Left renal cortex interstitium (tissue), 4 donors: ENCODE measurements at regions not wholly inside any gene's neighbourhood (a gene's known extent, or its start where the extent isn't known, plus 50 kb on each side); places are given as distances from the start of the nearest gene placed in this dataset.

Experiments
- DNase-seq, 4 donors: peaks; one replicate each; pipeline ENCODE4 v3.0.0-alpha.2; 2013; ENCODE audit warnings: low read depth in 4 of 4, low spot score in 2 of 4, missing footprints in 1 of 4

DNA sequence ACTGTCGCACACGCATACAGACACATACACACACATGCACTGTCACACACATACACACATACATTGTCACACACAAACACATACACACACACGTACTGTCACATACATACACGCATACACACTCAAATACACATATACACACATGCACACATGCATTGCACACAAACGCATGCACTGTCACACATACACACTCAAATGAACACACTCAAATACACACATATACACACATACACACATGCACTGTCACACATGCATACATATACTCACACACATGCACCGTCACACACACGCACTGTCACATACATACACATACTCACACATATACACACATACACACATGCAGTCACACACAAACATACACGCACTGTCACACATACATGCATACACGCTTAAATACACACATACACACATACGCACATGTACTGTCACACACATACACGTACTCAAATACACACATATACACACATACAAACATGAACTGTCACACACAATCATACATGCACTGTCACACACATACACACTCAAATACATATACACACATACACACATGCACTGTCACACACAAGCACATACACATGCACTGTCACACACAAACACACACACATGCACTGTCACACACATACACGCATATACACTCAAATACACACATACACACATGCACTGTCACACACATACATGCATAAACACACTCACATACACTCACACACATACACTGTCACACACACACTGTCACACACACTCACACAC lies 548.6 kb upstream of the BTBD3 start:
- no peak for DNase-seq

DNA sequence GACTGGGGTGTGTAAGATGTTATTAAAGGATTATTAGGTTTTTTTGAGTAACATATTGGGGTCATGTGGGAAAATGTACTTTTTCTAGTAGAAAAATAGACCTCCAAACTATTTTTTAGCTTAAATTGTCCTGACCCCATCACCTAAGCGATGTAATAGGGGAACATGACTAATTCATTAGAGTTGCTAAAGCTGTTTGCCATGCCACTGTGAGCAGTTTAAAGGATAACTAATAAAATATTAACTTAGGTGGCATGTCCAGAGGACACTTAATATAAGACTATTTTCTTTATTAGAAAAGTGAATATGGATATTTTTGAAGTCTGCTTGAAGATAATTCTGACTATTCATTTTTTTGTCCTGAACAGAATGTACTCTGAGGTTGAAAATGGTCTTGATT lies 545.9 kb upstream of the BTBD3 start:
- DNase-seq, result no peak

DNA sequence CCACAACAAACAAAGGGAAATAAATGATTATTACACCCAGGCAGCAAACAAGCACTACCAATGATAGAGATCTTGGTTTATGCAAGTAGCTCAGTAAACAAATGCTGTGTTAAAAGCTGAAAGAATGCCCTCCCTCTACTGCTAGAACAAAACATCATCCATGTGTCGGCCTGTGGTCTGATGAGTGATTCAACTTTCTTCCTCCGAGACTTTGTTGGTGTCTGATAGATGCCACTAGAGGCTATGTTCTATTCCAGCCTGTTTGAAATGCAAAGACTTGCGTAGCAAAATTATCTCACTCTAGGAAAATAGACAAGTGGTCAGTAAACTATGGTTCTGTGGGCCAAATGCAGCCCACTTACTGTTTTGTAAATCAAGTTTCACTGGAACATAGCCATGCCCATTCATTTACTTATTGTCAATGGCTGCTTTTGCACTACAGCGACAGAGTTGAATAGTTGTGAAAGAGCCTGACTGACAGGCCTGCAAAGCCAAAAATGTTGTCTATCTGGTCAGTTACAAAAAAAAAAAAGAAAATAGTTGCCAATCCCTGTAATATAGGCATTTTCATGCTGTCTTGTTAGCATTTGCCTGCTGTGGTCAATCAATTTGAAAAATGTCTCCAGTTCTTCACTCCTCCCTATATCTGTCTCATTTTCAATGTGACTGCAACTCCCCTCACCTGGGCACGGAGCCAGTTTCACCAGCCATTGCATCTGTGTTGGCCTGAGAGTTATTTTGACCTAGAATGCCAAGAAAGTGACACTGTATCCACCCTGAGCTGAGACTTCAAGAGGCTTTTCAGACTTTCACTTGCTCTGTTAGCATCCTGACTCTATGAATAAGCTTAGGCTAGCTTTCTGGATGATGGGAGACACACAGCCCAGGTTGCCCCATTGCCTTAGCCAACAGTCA lies 544.6 kb upstream of the BTBD3 start:
- DNase-seq, result peak in 3 of 4 donors; percentile 11 to 38 (median 32)

DNA sequence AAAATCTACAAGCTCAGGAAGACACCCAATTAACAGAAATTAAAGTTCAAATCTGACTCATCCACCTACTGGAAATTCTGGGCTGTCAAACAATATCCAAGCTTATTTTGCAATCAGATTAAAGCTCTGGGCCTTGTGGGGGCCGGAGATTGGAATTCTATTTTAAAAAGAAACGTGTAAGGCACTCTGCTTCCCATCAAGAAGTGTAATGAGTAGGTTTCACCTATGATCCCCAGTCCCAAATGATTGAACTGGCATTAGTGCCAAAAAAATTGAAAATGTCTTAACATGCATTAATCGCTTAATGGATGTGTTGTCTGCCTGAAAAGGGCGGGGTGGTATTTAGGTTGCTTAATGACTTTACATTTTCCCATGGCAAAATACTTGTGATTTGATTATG lies 542.4 kb upstream of the BTBD3 start:
- no peak for DNase-seq

DNA sequence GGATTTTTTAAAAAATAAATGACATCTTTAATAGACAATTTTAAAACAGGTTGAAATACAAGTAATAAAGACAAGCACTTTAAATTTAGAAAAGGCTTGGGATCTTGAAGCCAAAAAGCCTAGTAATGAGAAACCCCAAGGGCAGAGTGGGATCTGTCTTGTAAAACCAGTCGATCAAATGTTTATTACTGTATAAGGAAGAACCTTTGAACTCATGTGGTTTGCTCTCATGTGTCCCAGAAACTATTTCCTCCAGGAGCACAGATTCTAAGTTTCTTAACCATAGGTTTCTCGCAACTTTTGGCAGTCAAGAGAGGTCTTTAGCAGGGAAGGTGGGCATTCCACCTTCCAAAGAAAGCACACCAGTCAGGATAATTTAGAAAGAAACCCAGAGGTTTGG lies 541.7 kb upstream of the BTBD3 start:
- no peak for DNase-seq

DNA sequence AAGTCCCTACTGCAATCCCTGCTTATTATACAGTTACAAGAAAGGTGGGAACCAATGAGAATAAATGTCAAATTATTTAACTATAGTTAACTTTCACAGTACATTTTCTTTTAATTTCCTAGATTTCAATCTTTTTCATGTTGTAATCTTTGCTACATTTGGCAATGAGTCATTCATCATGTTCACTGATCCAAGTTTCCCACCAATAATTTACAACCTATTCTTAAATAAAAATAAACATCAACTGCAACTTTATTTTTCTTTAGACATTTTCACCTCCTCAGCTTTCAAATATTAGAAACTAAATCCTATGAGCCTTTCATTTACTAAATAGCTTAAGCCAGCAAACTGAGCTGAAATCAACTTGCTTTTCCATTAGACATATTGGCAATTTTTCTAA lies 541.3 kb upstream of the BTBD3 start:
- no peak for DNase-seq

DNA sequence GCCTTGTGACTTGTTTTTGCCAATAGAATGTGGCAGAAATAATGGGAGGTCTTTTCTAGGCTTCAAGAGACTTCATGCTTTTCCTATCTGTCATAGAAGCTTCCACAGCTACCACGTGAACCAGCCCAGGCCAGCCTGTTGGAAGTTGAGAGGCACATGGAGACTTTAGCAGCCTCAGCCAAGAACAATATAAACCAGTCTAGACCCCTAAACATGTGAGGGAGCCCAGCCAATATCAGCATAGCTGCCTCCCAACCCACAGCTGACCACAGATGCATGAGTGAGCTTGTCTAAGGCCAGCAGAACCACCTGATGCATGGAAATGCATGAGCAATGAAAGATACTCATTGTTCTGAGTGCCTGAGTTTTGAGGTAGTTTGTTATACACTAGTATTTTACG lies 540.7 kb upstream of the BTBD3 start:
- DNase-seq, result no peak

DNA sequence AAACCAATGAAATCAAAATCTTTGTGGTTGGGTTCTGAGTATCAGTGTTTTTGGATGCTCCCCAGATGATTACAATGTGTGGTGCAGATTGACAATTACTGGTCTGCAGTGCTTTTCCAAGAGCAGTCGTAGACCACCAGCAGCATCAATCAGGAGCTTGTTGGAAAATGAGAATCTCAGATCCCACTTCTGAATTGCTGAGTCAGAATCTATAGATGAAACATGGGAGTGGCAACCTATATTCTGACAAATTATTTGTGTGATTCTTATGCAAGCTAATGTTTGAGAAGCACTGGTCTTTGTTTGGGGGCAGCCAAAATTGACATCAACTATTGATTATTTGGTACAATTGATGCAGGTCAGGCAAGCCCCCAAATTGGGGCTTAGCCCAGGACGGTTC lies 539.9 kb upstream of the BTBD3 start:
- DNase-seq, result no peak

DNA sequence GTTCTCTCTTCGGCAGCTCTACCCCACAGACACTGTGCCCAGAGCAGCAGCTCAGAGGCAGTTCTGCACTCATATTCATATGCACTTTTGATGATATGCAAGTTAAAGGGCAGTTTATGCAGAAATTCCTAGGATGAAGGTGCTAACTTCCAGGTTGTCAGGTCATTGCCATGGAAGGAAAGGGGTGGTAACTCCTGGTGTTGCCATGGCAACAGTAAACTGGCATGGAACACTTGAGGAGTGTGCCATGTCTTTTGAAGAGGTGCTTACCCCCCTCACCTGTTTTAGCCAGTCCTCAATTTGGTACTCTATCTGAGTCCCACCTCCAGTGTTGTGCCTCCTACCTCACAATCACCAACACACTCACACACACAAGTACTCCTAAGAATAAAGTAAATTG lies 539.4 kb upstream of the BTBD3 start:
- DNase-seq, result no peak

DNA sequence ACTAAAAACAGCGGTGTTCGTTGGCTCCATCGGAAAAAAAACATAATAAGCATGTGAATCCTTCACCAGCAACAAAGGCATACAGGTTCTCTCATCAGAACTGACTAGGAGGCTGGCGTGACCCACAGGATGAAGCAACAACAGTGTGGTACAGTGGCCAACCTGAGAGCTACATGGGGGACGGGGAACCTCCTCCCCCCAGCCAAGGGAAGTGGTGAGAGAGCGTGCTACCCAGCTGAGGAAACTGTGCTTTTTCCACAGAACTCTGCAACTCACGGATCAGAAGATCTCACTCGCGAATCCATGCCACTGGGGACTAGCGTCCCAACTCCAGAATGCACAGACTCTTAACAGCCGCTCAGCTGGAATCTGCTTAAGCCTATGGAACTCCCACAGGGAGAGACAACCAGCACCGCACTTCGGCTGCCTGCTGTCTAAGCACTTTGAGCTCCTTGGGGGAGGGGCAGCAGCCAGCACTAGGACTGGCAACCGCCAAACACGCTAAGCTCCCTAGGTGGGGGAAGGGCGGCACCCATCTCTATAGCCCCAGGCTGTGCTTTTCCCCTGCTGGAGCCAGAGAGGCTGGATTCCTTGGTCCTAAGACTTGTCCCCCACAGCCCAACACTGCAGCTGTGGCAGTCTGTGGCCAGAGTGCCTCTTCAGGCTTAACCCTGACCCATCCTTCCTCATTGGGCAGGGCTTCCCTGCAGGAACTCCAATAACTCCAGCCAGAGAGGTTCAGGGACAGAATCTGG lies 538.3 kb upstream of the BTBD3 start:
- DNase-seq, result no peak

DNA sequence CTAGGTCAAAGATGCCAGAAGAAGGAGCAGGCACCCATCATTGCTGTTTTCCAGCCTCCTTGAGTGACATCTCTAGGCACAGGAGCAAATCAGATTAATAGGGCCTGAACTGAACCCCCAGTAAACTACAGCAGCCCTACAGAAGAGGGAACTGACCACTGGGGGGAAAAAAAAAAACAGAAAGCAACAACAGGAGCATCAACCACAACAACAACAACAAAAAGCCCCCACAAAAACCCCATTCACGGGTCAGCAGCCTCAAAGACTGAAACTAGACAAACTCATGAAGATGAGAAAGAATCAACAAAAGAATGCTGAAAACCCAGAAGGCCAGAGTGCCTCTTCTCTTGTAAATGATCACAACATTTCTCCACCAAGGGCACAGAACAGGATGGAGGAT lies 537.4 kb upstream of the BTBD3 start:
- DNase-seq, result no peak

DNA sequence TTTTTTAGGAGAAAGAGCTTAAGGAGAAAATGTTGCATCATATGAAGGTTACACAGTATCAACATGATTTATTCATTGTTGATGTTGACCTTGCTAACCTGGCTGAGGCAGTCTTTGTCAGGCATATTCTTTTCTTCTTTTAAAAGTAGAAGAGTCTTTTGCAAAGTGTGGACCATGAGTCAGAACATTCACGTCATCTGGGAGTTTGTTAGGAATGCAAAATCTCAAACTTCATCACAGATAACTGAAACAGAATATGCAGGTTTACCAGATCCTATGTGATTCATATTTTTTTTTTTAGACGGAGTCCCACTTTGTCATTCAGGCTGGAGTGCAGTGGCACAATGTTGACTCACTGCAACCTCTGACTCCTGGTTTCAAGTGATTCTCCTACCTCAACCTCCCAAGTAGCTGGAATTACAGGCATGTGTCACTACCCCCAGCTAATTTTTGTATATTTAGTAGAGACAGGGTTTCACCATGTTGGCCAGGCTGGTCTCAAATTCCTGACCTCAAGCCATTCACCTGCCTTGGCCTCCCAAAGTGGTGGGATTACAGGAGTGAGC lies 530.4 kb upstream of the BTBD3 start:
- no peak for DNase-seq

DNA sequence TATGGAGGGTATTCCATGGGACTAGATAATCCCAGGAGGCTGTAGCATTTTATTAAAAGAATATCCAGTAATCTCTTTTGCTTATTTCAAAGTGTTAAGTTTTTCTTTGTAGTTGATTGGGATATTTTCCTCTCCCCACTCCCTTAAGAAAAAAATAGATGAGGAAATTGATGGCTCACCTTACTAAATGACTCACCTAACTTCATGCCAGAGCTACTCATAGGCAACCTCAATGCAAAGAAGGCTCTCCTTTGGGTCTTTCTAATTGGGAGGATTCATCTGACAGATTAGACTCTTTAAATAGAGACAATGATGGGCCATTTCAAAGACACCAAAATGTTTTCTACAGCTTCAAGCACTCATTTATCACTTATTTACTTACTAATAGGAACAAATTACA lies 528.5 kb upstream of the BTBD3 start:
- no peak for DNase-seq

DNA sequence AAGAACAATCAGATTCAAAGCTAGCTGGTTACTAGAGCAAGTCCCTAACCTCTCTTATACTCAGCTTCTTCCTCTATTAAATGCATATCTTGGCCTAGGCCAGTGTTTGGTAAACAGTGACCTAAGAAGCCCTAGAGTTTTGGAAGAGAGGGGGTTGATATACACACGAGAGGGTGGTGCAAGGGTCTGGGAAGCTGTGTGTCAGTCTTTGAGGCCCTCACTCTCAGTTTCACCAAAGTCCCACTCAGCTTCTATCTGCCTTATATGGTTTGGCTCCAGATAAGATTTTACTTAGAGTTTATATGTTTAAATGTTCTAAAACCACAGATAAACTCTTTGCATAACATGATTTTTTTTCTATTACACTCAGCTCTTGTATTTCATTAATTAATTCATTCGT lies 526.1 kb upstream of the BTBD3 start:
- no peak for DNase-seq

DNA sequence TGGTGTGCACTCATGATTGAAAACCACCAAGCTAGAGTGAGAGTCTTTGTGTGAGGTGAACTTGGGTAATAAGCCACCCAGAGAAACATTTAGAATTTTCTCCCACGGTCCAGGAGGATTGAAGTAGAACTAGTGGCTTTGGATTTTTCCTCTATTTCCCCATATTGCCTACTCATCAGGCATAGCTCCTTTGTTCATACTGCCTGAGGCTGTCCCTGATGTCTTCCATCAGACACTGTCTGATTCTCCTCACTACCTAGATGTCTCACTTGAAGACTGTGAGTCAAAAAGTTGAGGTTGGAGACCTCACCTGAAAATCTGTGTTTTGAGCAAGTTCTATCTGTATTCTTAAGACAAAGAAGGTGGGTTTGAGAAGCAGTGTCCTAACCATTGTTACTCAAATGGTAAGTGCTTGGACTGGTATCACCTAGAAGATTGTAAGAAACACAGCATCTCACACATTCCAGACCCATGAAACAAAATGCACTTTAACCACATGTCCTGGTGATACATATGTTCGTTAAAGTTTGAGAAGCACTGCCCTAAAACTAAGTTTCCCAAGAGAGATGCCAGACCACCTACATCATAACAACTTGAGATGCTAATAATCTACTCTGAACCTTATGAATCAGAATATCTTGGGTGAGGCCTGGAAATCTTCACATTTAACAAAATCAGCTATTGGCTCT lies 523.4 kb upstream of the BTBD3 start:
- DNase-seq, result no peak

DNA sequence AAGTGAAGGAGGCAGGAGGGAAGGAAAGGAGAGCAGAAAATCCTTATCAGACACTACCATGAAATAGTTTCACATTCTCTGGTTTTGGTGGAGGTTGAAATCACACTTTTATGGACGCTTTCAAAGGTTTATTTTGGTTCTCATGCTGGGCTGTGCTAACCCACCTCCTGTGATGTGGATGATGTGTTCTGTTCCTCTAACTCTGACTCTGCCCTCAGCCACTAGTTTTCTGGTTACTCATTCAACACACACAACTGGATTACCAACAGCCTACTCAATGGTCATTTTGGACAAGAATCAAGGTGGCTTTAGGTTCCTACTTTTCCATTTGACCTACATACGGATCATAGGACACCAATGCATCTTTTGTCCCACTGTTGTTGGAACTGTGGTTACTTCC lies 522.1 kb upstream of the BTBD3 start:
- DNase-seq, result no peak

DNA sequence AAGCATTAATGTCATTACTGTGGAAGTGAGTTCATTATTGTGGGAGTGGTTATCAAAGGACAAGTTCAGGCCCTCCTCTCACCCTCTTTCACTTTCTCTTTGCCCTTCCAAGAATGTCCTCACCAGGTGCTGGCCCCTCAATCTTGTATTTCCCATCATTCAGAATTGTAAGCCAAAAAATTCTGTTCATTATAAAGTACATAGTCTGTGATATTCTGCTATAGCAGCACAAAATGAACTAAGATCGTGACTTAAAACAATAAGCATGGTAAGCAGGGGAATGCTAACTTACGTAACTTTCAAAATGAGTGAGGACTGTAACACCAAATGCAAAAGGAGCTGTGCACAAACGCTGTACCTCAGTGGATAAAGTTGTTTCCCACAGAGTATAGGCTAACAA lies 515.7 kb upstream of the BTBD3 start:
- no peak for DNase-seq

DNA sequence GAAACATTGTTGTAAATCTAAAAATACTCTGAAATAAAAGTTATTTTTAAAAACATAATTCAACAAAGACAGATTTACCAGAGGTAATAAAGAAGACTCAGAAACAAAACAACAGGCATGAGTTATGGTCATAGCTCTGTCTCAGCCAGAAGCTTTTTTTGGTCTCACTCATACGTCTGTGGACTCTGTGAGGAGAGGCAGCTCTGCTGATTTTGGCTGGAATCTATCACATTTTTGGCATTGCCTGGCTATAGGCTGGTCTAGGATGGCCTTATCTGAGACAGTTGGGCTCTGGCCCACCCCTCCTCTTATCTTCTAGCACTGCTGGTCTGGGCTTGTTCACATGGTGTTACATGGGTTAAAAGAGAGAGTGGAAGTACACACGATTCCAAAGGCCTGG lies 514.0 kb upstream of the BTBD3 start:
- peak; percentile 32 to 52 (median 43) for DNase-seq

DNA sequence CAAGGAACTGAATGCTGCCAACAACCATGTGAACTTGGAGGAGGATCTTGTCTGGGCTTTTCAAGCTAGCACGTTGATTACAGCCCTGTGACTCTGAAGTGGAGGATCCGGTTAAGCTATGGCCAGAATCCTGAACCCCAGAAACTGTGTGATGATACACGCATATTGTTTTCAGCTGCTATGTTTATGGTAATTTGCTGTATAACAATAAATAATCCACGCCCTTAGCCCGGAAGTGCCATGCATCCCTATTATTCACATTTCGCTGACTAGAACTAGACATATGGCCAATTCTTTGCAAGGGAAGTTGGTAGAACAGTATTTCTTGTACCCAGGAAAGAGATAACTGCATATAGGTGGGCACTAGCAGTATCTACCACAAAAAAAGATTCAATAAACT lies 510.8 kb upstream of the BTBD3 start:
- DNase-seq, result no peak

DNA sequence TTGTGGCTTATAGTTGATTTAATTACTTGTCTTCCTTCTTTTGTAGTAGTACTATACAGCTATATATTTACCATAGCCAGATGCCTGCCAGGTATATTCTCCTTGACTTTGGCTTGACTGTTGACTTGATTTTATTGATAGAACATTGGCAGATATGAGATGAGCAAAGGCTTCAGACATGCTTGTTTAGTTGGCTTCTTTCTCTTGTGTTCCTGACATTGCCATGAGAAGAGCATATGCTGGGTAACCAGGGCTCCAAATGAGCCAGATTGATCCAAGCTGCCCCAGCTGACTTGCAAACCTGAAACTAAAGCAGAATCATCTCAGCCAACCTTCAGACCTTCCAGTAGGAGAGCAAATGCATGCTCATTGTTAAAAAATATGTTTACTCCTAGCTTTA lies 508.1 kb upstream of the BTBD3 start:
- no peak for DNase-seq
